ENCODE measurements at regions not wholly inside any gene's neighbourhood (a gene's known extent, or its start where the extent isn't known, plus 50 kb on each side); places are given as distances from the start of the nearest gene placed in this dataset.
"Not testable (repeated sequence)": the region's sequence is repeated elsewhere in the genome, so short reads cannot be mapped to it uniquely, and the experiment has no call there.

DNA sequence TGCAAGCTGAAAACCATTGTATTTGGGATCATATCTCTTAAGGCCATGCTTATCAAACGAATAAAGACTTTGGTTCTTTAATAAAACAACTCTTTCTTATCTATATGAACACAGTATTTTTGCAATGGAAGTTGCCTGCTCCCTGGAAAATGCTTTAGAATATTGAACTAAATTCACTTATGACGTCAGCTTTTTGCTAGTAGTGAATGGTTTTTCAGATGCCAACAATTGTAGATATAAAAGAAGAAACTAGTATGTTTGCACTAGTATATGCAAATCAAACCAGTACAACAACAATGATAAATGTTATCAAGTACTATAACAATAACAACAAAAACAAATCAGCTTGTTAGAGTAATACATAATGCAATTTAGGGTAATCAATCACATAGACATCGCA is 1462.9 kb downstream of the SUCLG1 start:
- no peak overlapping the region for H3K4me3 ChIP-seq (replicated peaks in 1 of 2; ENCODE audit: low read depth in 2 of 2, low read length in 2 of 2)
- no peak for DNase-seq (ENCODE audit: low read depth in 2 of 2)
- TF ChIP-seq CTCF (IDR thresholded peaks at IDR 0.05; ENCODE audit: low read depth, low read length) = no peak

- no peak overlapping the region for H3K4me3 ChIP-seq (replicated peaks in 1 of 2; ENCODE audit: low read depth in 2 of 2, low read length in 2 of 2)
These were observed 1464.9 kb downstream of the SUCLG1 start for GRCh38 chr2:82994151-82994550.

GRCh38 chr2:82993609-82994008 is 1465.5 kb downstream of the SUCLG1 start:
- no peak for TF ChIP-seq CTCF (IDR thresholded peaks at IDR 0.05; ENCODE audit: low read depth, low read length)
- no peak for DNase-seq (ENCODE audit: low read depth in 2 of 2)
- no peak overlapping the region for H3K4me3 ChIP-seq (replicated peaks in 1 of 2; ENCODE audit: low read depth in 2 of 2, low read length in 2 of 2)

More at GRCh38 chr2:82994151-82994550, 1464.9 kb downstream of the SUCLG1 start:
- no peak for TF ChIP-seq CTCF (IDR thresholded peaks at IDR 0.05; ENCODE audit: low read depth, low read length)
- DNase-seq (ENCODE audit: low read depth in 2 of 2) = no peak

GRCh38 chr2:82992968-82993367 is 1466.1 kb downstream of the SUCLG1 start:
- DNase-seq (ENCODE audit: low read depth in 2 of 2) = no peak
- H3K4me3 ChIP-seq (replicated peaks in 1 of 2; ENCODE audit: low read depth in 2 of 2, low read length in 2 of 2) = no peak overlapping the region
- TF ChIP-seq CTCF (IDR thresholded peaks at IDR 0.05; ENCODE audit: low read depth, low read length) = no peak

- not testable (repeated sequence) for DNase-seq (ENCODE audit: low read depth in 2 of 2)
These were observed 1471.4 kb downstream of the SUCLG1 start for GRCh38 chr2:82987706-82988105.

DNA sequence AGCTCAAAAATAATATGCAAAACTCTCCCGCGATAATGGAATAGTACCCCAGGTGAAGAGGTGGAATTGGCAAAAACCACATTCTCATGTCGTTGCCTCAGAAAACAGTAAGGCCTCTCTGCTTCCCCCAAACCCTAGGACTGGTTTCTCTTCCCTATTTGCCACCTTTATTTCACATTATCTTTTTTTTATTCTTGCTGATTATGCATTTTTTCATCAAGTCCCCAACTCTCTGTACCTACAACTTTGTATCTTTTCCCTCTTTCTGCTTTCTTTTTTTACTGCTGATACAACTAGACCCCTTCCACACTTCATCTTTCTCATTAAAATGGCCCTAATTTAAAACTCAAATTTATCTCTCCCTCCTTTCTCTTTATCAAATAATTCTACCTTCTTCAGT is 1472.2 kb downstream of the SUCLG1 start:
- no peak for DNase-seq (ENCODE audit: low read depth in 2 of 2)
- no peak overlapping the region for H3K4me3 ChIP-seq (replicated peaks in 1 of 2; ENCODE audit: low read depth in 2 of 2, low read length in 2 of 2)
- TF ChIP-seq CTCF (IDR thresholded peaks at IDR 0.05; ENCODE audit: low read depth, low read length) = no peak

More at GRCh38 chr2:82987706-82988105, 1471.4 kb downstream of the SUCLG1 start:
- H3K4me3 ChIP-seq (replicated peaks in 1 of 2; ENCODE audit: low read depth in 2 of 2, low read length in 2 of 2) = not testable (repeated sequence)

GRCh38 chr2:82985572-82986197 is 1473.4 kb downstream of the SUCLG1 start:
- no peak overlapping the region for H3K4me3 ChIP-seq (replicated peaks in 1 of 2; ENCODE audit: low read depth in 2 of 2, low read length in 2 of 2)
- TF ChIP-seq CTCF (IDR thresholded peaks at IDR 0.05; ENCODE audit: low read depth, low read length) = no peak
- DNase-seq (ENCODE audit: low read depth in 2 of 2) = no peak
